GM12891 (cell line): ENCODE measurements at regions not wholly inside any gene's neighbourhood (a gene's known extent, or its start where the extent isn't known, plus 50 kb on each side); places are given as distances from the start of the nearest gene placed in this dataset.

Experiments
- PAX5 ChIP-seq: IDR thresholded peaks from 2 replicates; pipeline ENCODE4 v1.6.1; 2011; ENCODE audit warnings: low read length, moderate library complexity, mild to moderate bottlenecking; ENCODE audit not compliant: insufficient read depth, severe bottlenecking
- POLR2A ChIP-seq: IDR thresholded peaks from 2 replicates; pipeline ENCODE4 v1.6.1; 2011; ENCODE audit warnings: low read depth, low read length, control low read depth
- POLR2AphosphoS5 ChIP-seq: IDR thresholded peaks from 2 replicates; pipeline ENCODE4 v1.6.1; 2011; ENCODE audit warnings: low read depth, low read length, control low read depth

- TF ChIP-seq POLR2A (no peak), PAX5 (no peak), POLR2AphosphoS5 (no peak)
These were observed 364.1 kb downstream of the GATA3 start for GRCh38 chr10:8418631-8419030.
